ENCODE measurements at regions not wholly inside any gene's neighbourhood (a gene's known extent, or its start where the extent isn't known, plus 50 kb on each side); places are given as distances from the start of the nearest gene placed in this dataset.
"Not testable (repeated sequence)": the region's sequence is repeated elsewhere in the genome, so short reads cannot be mapped to it uniquely, and the experiment has no call there.

- DNase-seq (ENCODE audit: insufficient read length, low spot score) (no peak), FAIRE-seq (no peak)
Measured at GRCh38 chr7:86049910-86050309, 593.8 kb upstream of the GRM3 start.

- not testable (repeated sequence) for FAIRE-seq; DNase-seq (ENCODE audit: insufficient read length, low spot score)
Measured at GRCh38 chr7:86045197-86045596, 598.5 kb upstream of the GRM3 start.

GRCh38 chr7:86025807-86026206 is 617.9 kb upstream of the GRM3 start:
- DNase-seq (ENCODE audit: insufficient read length, low spot score) (no peak), FAIRE-seq (no peak)

- FAIRE-seq = no peak
Measured at GRCh38 chr7:86013662-86014061, 630.0 kb upstream of the GRM3 start.

GRCh38 chr7:86012971-86013370 is 630.7 kb upstream of the GRM3 start:
- FAIRE-seq (no peak), DNase-seq (ENCODE audit: insufficient read length, low spot score) (no peak)

More at GRCh38 chr7:86013662-86014061, 630.0 kb upstream of the GRM3 start:
- DNase-seq (ENCODE audit: insufficient read length, low spot score) = no peak

GRCh38 chr7:86008898-86009297 is 634.8 kb upstream of the GRM3 start:
- DNase-seq (ENCODE audit: insufficient read length, low spot score) = no peak
- no peak for FAIRE-seq

- FAIRE-seq (no peak), DNase-seq (ENCODE audit: insufficient read length, low spot score) (no peak)
Measured at GRCh38 chr7:86006909-86007308, 636.8 kb upstream of the GRM3 start.

GRCh38 chr7:86002858-86003257 is 640.9 kb upstream of the GRM3 start:
- FAIRE-seq = no peak

GRCh38 chr7:85997515-85997914 is 646.2 kb upstream of the GRM3 start:
- FAIRE-seq = no peak
- DNase-seq (ENCODE audit: insufficient read length, low spot score) = no peak

More at GRCh38 chr7:86002858-86003257, 640.9 kb upstream of the GRM3 start:
- DNase-seq (ENCODE audit: insufficient read length, low spot score) = no peak

- DNase-seq (ENCODE audit: insufficient read length, low spot score) (no peak), FAIRE-seq (no peak)
Measured at GRCh38 chr7:85995101-85995500, 648.6 kb upstream of the GRM3 start.

- FAIRE-seq (no peak), DNase-seq (ENCODE audit: insufficient read length, low spot score) (no peak)
Measured at GRCh38 chr7:85980740-85981139, 663.0 kb upstream of the GRM3 start.

- FAIRE-seq (no peak), DNase-seq (ENCODE audit: insufficient read length, low spot score) (no peak)
Measured at GRCh38 chr7:85974176-85974575, 669.5 kb upstream of the GRM3 start.

GRCh38 chr7:85972504-85973141 is 671.1 kb upstream of the GRM3 start:
- DNase-seq (ENCODE audit: insufficient read length, low spot score) = no peak
- FAIRE-seq = no peak

GRCh38 chr7:85954961-85955360 is 688.7 kb upstream of the GRM3 start:
- FAIRE-seq = no peak
- DNase-seq (ENCODE audit: insufficient read length, low spot score) = no peak

GRCh38 chr7:85950871-85951270 is 692.8 kb upstream of the GRM3 start:
- FAIRE-seq = no peak

GRCh38 chr7:85950418-85950817 is 693.3 kb upstream of the GRM3 start:
- DNase-seq (ENCODE audit: insufficient read length, low spot score) = no peak
- no peak for FAIRE-seq

More at GRCh38 chr7:85950871-85951270, 692.8 kb upstream of the GRM3 start:
- DNase-seq (ENCODE audit: insufficient read length, low spot score) = no peak

- FAIRE-seq (no peak), DNase-seq (ENCODE audit: insufficient read length, low spot score) (no peak)
Measured at GRCh38 chr7:85947767-85948166, 695.9 kb upstream of the GRM3 start.

GRCh38 chr7:85940798-85941197 is 702.9 kb upstream of the GRM3 start:
- FAIRE-seq = no peak
- no peak for DNase-seq (ENCODE audit: insufficient read length, low spot score)

GRCh38 chr7:85931919-85932318 is 711.8 kb upstream of the GRM3 start:
- DNase-seq (ENCODE audit: insufficient read length, low spot score) (no peak), FAIRE-seq (no peak)

- no peak for DNase-seq (ENCODE audit: insufficient read length, low spot score)
Measured at GRCh38 chr7:85928500-85928899, 715.2 kb upstream of the GRM3 start.

GRCh38 chr7:85927226-85927625 is 716.5 kb upstream of the GRM3 start:
- DNase-seq (ENCODE audit: insufficient read length, low spot score) = no peak
- no peak for FAIRE-seq

More at GRCh38 chr7:85928500-85928899, 715.2 kb upstream of the GRM3 start:
- no peak for FAIRE-seq

GRCh38 chr7:85924062-85924461 is 719.6 kb upstream of the GRM3 start:
- FAIRE-seq (no peak), DNase-seq (ENCODE audit: insufficient read length, low spot score) (no peak)

GRCh38 chr7:85916016-85916415 is 727.7 kb upstream of the GRM3 start:
- no peak for DNase-seq (ENCODE audit: insufficient read length, low spot score)
- no peak for FAIRE-seq
